ENCODE measurements at regions not wholly inside any gene's neighbourhood (a gene's known extent, or its start where the extent isn't known, plus 50 kb on each side); places are given as distances from the start of the nearest gene placed in this dataset.

DNA sequence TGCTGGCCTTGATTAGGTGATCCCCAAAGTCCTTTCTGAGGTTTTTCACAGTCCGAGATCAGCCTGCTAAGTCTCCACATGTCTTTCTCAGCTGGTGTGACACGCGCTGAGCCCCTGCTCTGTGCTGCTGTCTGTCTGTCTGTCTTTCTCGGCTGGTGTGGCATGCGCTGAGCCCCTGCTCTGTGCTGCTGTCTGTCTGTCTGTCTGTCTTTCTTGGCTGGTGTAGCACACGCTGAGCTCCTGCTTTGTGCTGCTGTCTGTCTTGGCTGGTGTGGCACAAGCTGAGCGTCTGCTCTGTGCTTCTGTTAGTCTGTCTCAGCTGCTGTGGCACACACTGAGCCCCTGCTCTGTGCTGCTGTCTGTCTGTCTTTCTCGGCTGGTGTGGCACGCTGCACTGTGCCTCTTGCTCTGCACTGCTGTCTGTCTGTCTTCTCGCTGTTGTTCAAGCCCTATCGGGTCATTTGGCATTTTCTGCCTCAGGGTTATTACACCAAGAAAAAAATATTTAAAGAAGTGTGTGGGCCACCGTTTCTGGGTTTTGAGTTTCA is 217.3 kb upstream of the SHH start:
- DNase-seq (ENCODE audit: low read depth) (no peak), FAIRE-seq (no peak)
- TF ChIP-seq CTCF (IDR thresholded peaks at IDR 0.05; ENCODE audit: insufficient read depth, low read depth, low read length) (no peak), EZH2 (IDR thresholded peaks at IDR 0.05; ENCODE audit: insufficient read depth, low read length) (no peak)
- Mint-ChIP-seq H3K27me3 (ENCODE audit: low read depth, unreplicated experiment) (peaks cover 33% of the 10 kb centered on the region), H3K36me3 (ENCODE audit: low read depth, unreplicated experiment) (no peaks in the 10 kb centered on the region), H3K27ac (ENCODE audit: unreplicated experiment) (no peak overlapping the region), H3K9me3 (ENCODE audit: unreplicated experiment) (no peaks in the 10 kb centered on the region), H3K4me1 (ENCODE audit: low read depth, unreplicated experiment) (peaks cover 4% of the 10 kb centered on the region), H3K4me3 (ENCODE audit: unreplicated experiment) (no peak overlapping the region)
- Histone ChIP-seq H3K9me3 (ENCODE audit: insufficient read depth, low read depth, low read length) (no peaks in the 10 kb centered on the region), H3K27ac (ENCODE audit: low read depth, low read length) (no peak overlapping the region), H3K4me1 (ENCODE audit: insufficient read depth, low read length) (no peaks in the 10 kb centered on the region), H3K27me3 (ENCODE audit: insufficient read depth, low read length) (no peaks in the 10 kb centered on the region), H3K79me2 (ENCODE audit: insufficient read depth, low read length) (no peaks in the 10 kb centered on the region), H3K4me2 (ENCODE audit: low read length) (no peak overlapping the region), H4K20me1 (ENCODE audit: insufficient read depth, low read length) (no peaks in the 10 kb centered on the region), H3K36me3 (ENCODE audit: insufficient read depth, low read length) (no peaks in the 10 kb centered on the region), H3K4me3 (ENCODE audit: insufficient read depth, low read depth, low read length) (no peak overlapping the region), H2AFZ (ENCODE audit: low read depth, low read length) (no peak overlapping the region), H3K9ac (ENCODE audit: low read length) (no peak overlapping the region)

GRCh38 chr7:156028521-156028920 is 216.3 kb upstream of the SHH start:
- no peak overlapping the region for H3K27ac ChIP-seq (ENCODE audit: low read depth, low read length)
- no peak for DNase-seq (ENCODE audit: low read depth)
- no peak overlapping the region for H3K9ac ChIP-seq (ENCODE audit: low read length)
- no peaks in the 10 kb centered on the region for H3K9me3 ChIP-seq (ENCODE audit: insufficient read depth, low read depth, low read length)
- Mint-ChIP-seq H3K4me1 (ENCODE audit: low read depth, unreplicated experiment) (peaks cover 4% of the 10 kb centered on the region), H3K4me3 (ENCODE audit: unreplicated experiment) (no peak overlapping the region), H3K36me3 (ENCODE audit: low read depth, unreplicated experiment) (no peaks in the 10 kb centered on the region), H3K27ac (ENCODE audit: unreplicated experiment) (no peak overlapping the region), H3K27me3 (ENCODE audit: low read depth, unreplicated experiment) (peaks cover 29% of the 10 kb centered on the region), H3K9me3 (ENCODE audit: unreplicated experiment) (peaks cover 2% of the 10 kb centered on the region)
- no peaks in the 10 kb centered on the region for H4K20me1 ChIP-seq (ENCODE audit: insufficient read depth, low read length)
- no peak overlapping the region for H2AFZ ChIP-seq (ENCODE audit: low read depth, low read length)
- H3K36me3 ChIP-seq (ENCODE audit: insufficient read depth, low read length): no peaks in the 10 kb centered on the region
- no peak for TF ChIP-seq CTCF (IDR thresholded peaks at IDR 0.05; ENCODE audit: insufficient read depth, low read depth, low read length)
- TF ChIP-seq EZH2 (IDR thresholded peaks at IDR 0.05; ENCODE audit: insufficient read depth, low read length): no peak
- H3K79me2 ChIP-seq (ENCODE audit: insufficient read depth, low read length): no peaks in the 10 kb centered on the region
- H3K4me2 ChIP-seq (ENCODE audit: low read length): no peak overlapping the region
- H3K4me3 ChIP-seq (ENCODE audit: insufficient read depth, low read depth, low read length): no peak overlapping the region
- no peaks in the 10 kb centered on the region for H3K4me1 ChIP-seq (ENCODE audit: insufficient read depth, low read length)
- H3K27me3 ChIP-seq (ENCODE audit: insufficient read depth, low read length): no peaks in the 10 kb centered on the region
- FAIRE-seq: no peak

DNA sequence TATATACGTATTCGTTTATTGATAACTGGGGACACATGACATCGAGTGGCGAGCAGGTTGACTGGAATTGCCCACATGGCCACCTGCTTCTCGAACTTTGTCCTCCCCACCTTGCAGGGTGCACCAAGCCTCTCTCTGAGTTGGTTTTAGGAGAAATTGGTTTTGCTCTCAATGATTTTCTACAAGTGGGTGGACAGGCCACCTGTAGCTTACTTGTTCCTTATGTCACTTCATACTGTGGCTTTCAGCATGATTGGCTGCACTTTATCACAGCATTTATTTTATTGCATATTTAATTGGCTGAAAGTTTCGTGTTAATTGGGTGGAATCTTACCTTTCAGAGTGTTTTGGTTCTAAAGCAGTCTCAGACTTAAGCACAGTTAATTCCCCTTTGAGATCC is 215.6 kb upstream of the SHH start:
- Mint-ChIP-seq H3K4me3 (ENCODE audit: unreplicated experiment) (no peak overlapping the region), H3K9me3 (ENCODE audit: unreplicated experiment) (peaks cover 2% of the 10 kb centered on the region), H3K36me3 (ENCODE audit: low read depth, unreplicated experiment) (no peaks in the 10 kb centered on the region), H3K27ac (ENCODE audit: unreplicated experiment) (no peak overlapping the region), H3K4me1 (ENCODE audit: low read depth, unreplicated experiment) (peaks cover 4% of the 10 kb centered on the region), H3K27me3 (ENCODE audit: low read depth, unreplicated experiment) (peaks cover 28% of the 10 kb centered on the region)
- H3K27me3 ChIP-seq (ENCODE audit: insufficient read depth, low read length): no peaks in the 10 kb centered on the region
- FAIRE-seq (no peak), DNase-seq (ENCODE audit: low read depth) (no peak)
- no peak overlapping the region for H3K9ac ChIP-seq (ENCODE audit: low read length)
- no peak for TF ChIP-seq CTCF (IDR thresholded peaks at IDR 0.05; ENCODE audit: insufficient read depth, low read depth, low read length)
- no peak for TF ChIP-seq EZH2 (IDR thresholded peaks at IDR 0.05; ENCODE audit: insufficient read depth, low read length)
- no peak overlapping the region for H2AFZ ChIP-seq (ENCODE audit: low read depth, low read length)
- H3K36me3 ChIP-seq (ENCODE audit: insufficient read depth, low read length): no peaks in the 10 kb centered on the region
- no peak overlapping the region for H3K27ac ChIP-seq (ENCODE audit: low read depth, low read length)
- no peak overlapping the region for H3K4me2 ChIP-seq (ENCODE audit: low read length)
- H3K4me1 ChIP-seq (ENCODE audit: insufficient read depth, low read length): no peaks in the 10 kb centered on the region
- H3K9me3 ChIP-seq (ENCODE audit: insufficient read depth, low read depth, low read length): no peaks in the 10 kb centered on the region
- H4K20me1 ChIP-seq (ENCODE audit: insufficient read depth, low read length): no peaks in the 10 kb centered on the region
- H3K79me2 ChIP-seq (ENCODE audit: insufficient read depth, low read length): no peaks in the 10 kb centered on the region
- no peak overlapping the region for H3K4me3 ChIP-seq (ENCODE audit: insufficient read depth, low read depth, low read length)
